MCF 10A (cell line): ENCODE measurements at regions not wholly inside any gene's neighbourhood (a gene's known extent, or its start where the extent isn't known, plus 50 kb on each side); places are given as distances from the start of the nearest gene placed in this dataset.

Experiments
- BruUV-seq: library from RNA; stranded (reverse); fragments of 400-500 nt; replicated peaks from 2 replicates; lab custom pipeline; 2021; lab: Mats Ljungman, UMichigan
- CTCF ChIA-PET: fragments of 300-600 bp; sonication (Branson Sonifier 250); formaldehyde crosslinking; extraction: SDS; loops from one replicate; lab custom pipeline; 2021; ENCODE audit warnings: antibody characterized with exemption, inconsistent platforms; lab: Yijun Ruan, JAX
- POLR2A ChIA-PET: fragments of 300-600, 350-650 bp; sonication (Branson Sonifier 250); formaldehyde crosslinking; extraction: SDS; loops from one replicate; lab custom pipeline; 2020; ENCODE audit warnings: antibody characterized with exemption, inconsistent platforms; lab: Yijun Ruan, JAX
- DNase-seq: peaks from one replicate; pipeline ENCODE4 v3.0.0-alpha.2; 2018; ENCODE audit not compliant: unreplicated experiment
- H3K27ac Mint-ChIP-seq: one replicate; pipeline ENCODE4 v1.8.0; 2022; ENCODE audit warnings: mild to moderate bottlenecking, low read depth, mixed read lengths; ENCODE audit not compliant: unreplicated experiment
- H3K27me3 Mint-ChIP-seq: one replicate; pipeline ENCODE4 v1.8.0; 2022; ENCODE audit warnings: mixed read lengths; ENCODE audit not compliant: insufficient read depth, unreplicated experiment
- H3K36me3 Mint-ChIP-seq: one replicate; pipeline ENCODE4 v1.8.0; 2022; ENCODE audit warnings: mild to moderate bottlenecking, moderate library complexity, mixed read lengths; ENCODE audit not compliant: insufficient read depth, unreplicated experiment
- H3K4me1 Mint-ChIP-seq: one replicate; pipeline ENCODE4 v1.8.0; 2022; ENCODE audit warnings: mixed read lengths; ENCODE audit not compliant: insufficient read depth, unreplicated experiment
- H3K4me3 Mint-ChIP-seq: one replicate; pipeline ENCODE4 v1.8.0; 2022; ENCODE audit warnings: mild to moderate bottlenecking, moderate library complexity, mixed read lengths; ENCODE audit not compliant: unreplicated experiment
- H3K9me3 Mint-ChIP-seq: one replicate; pipeline ENCODE4 v1.8.0; 2022; ENCODE audit warnings: mixed read lengths; ENCODE audit not compliant: unreplicated experiment
- intact Hi-C: fragments of 100-400 bp; cut with micrococcal nuclease; formaldehyde crosslinking; loops from 2 replicates; pipeline ENCODE4 v1.14.1; 2022
- TF ChIP-seq, protein P1 (sequence below): fragments of 200-600 bp; IDR thresholded peaks from one replicate; pipeline ENCODE4 v1.8.0; 2022; ENCODE audit warnings: antibody characterized with exemption, mild to moderate bottlenecking; ENCODE audit not compliant: unreplicated experiment

DNA sequence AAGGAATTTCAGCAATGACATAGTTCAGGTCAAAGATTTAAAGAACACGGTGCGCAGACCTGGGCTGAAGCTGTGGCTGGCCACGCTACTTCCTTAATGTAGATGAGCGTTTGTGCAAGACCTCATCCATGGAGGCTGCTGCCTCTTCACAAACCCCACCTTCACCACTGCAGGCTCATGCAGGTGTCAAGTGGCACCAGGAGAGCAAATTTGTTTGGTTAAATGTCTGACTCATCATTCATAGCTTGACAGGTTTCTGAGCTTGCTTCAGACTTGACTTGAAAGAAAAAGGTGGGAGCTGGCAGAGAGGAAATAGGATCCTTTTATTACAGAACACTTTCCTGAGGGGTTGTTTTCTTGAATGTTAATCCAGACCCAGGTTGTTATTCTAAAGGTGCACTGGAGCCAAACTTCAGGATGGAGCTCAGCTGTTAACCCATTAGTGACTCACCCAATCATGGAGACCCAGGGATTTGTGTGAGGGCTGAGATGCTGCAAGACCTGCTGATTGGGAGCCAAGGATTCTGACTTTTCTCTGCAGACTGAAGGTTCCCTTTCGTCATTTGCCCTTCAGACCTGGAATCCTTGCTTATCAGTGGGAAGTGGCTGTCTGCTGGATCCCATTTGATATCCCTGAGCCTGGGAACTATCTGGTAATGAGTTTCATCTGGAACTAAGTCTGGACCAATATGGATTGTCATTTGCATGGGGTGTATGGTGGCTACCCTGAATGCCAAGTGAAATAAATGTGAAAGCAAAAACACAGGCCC is 315.3 kb downstream of the PTTG2 start:
- Mint-ChIP-seq H3K27ac (no peak overlapping the region), H3K9me3 (no peaks in the 10 kb centered on the region), H3K4me1 (peaks cover 12% of the 10 kb centered on the region), H3K4me3 (no peak overlapping the region), H3K27me3 (no peaks in the 10 kb centered on the region), H3K36me3 (no peaks in the 10 kb centered on the region)
- intact Hi-C loops: no loop called here
- peak; percentile 86 for DNase-seq
- ChIA-PET POLR2A (interaction anchor here (0.6 to 1.1 kb wide), 3 partner anchors 83 to 214 kb away, joined by 3 read pairs; no protein-coding TSS in a partner anchor), CTCF (interaction anchor here (0.8 kb wide), 1 partner anchor 213 kb away, joined by 3 read pairs; no protein-coding TSS in a partner anchor)
- BruUV-seq: no TSS peak
- TF ChIP-seq, protein P1, sequence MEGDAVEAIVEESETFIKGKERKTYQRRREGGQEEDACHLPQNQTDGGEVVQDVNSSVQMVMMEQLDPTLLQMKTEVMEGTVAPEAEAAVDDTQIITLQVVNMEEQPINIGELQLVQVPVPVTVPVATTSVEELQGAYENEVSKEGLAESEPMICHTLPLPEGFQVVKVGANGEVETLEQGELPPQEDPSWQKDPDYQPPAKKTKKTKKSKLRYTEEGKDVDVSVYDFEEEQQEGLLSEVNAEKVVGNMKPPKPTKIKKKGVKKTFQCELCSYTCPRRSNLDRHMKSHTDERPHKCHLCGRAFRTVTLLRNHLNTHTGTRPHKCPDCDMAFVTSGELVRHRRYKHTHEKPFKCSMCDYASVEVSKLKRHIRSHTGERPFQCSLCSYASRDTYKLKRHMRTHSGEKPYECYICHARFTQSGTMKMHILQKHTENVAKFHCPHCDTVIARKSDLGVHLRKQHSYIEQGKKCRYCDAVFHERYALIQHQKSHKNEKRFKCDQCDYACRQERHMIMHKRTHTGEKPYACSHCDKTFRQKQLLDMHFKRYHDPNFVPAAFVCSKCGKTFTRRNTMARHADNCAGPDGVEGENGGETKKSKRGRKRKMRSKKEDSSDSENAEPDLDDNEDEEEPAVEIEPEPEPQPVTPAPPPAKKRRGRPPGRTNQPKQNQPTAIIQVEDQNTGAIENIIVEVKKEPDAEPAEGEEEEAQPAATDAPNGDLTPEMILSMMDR: no peak

DNA sequence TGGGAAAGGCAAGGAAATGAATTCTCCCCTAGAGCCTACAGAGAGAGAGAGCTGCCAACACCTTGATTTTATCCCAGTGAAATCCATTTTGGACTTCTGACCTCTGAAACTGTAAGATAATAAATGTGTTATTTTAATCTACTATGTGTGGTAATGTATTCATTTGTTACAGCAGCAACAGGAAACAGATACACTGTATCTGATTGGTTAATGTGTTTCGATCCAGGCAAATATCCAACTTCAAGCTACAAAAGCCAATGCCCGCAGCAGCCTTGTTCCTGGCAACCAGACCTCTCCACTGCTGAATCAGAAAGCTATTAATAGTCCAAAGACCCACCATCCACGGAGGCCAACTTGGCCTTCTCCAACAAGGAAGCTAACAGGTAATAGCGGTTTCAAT is 318.1 kb downstream of the PTTG2 start:
- ChIA-PET POLR2A (no interaction called here), CTCF (interaction anchor here (0.6 to 0.9 kb wide), 2 partner anchors 9 to 417 kb away, joined by 3 read pairs; no protein-coding TSS in a partner anchor)
- no peak overlapping the region for H3K4me3 Mint-ChIP-seq
- H3K27me3 Mint-ChIP-seq: no peaks in the 10 kb centered on the region
- H3K4me1 Mint-ChIP-seq: peaks cover 28% of the 10 kb centered on the region
- H3K9me3 Mint-ChIP-seq: no peaks in the 10 kb centered on the region
- DNase-seq: no peak
- BruUV-seq: no TSS peak
- intact Hi-C loops: no loop called here
- no peak overlapping the region for H3K27ac Mint-ChIP-seq
- TF ChIP-seq, protein P1: no peak
- H3K36me3 Mint-ChIP-seq: no peaks in the 10 kb centered on the region

DNA sequence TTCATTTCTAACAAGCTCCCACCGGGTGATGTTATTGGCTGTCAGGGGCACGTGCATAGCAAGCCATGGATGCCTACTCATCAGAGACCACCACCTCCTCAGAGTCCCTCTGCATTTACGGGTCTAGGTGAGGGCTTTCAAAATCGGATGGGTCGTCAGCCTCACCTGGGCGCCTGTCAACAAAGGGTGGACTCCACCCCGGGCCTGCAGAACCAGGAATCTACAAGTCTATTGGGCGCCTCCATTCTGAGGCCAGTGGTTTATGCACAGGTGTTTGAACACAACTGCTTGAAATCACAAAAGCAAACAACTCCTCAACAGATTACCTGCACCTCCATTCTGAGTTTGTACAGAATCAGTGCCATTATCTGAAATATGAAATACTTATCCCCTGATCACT is 318.9 kb downstream of the PTTG2 start:
- no peak overlapping the region for H3K27ac Mint-ChIP-seq
- H3K4me1 Mint-ChIP-seq: peaks cover 28% of the 10 kb centered on the region
- H3K4me3 Mint-ChIP-seq: no peak overlapping the region
- no TSS peak for BruUV-seq
- intact Hi-C loops: no loop called here
- ChIA-PET CTCF (no interaction called here), POLR2A (no interaction called here)
- DNase-seq: no peak
- TF ChIP-seq, protein P1: no peak
- H3K36me3 Mint-ChIP-seq: no peaks in the 10 kb centered on the region
- no peaks in the 10 kb centered on the region for H3K9me3 Mint-ChIP-seq
- H3K27me3 Mint-ChIP-seq: no peaks in the 10 kb centered on the region

DNA sequence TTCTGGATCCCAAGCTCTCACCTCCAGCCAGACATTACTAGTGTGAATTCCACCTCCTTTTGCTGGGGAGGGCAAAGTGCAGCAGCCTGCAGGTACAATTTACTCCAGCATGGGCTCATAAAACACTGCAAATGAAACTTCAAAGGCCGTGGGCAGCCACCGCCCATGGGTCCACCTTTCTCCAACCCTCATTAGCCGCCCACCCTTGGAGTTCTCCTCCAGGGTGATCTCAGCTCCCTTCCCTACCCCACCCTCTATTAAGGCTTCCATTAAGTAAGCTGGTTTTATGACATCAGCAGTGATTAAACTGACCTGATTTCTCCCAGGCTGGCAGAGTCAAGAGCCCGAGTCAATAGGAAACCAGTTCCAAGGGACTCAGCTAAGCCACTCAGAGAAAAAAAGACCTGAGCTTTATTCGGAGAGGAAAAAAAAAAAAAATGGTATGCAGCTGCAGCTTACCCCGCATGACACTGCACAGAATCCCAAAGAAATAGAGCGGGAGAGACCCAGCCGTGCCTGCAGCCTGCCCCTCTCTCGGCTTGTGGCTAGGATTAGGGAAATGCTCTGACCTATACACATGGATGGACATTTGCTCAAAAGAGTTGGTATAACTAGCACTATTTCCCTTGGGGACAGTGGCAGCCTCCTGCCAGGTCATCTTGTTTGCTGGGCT is 319.6 kb downstream of the PTTG2 start:
- H3K4me1 Mint-ChIP-seq: peaks cover 24% of the 10 kb centered on the region
- intact Hi-C loops: no loop called here
- no peaks in the 10 kb centered on the region for H3K9me3 Mint-ChIP-seq
- ChIA-PET CTCF (no interaction called here), POLR2A (interaction anchor here (0.6 kb wide), 1 partner anchor 210 kb away, joined by 3 read pairs; no protein-coding TSS in a partner anchor)
- H3K36me3 Mint-ChIP-seq: no peaks in the 10 kb centered on the region
- H3K27ac Mint-ChIP-seq: no peak overlapping the region
- DNase-seq: no peak
- TF ChIP-seq, protein P1: no peak
- no peak overlapping the region for H3K4me3 Mint-ChIP-seq
- BruUV-seq: no TSS peak
- no peaks in the 10 kb centered on the region for H3K27me3 Mint-ChIP-seq
